GM19324 (cell line): ENCODE measurements at regions not wholly inside any gene's neighbourhood (a gene's known extent, or its start where the extent isn't known, plus 50 kb on each side); places are given as distances from the start of the nearest gene placed in this dataset.

ENCODE experiments used
- ATAC-seq: cut with Tn5 transposase; IDR thresholded peaks from one replicate; pipeline ENCODE4 v1.9.1; 2021; ENCODE audit warnings: mild to moderate bottlenecking, moderate library complexity; ENCODE audit not compliant: unreplicated experiment, low FRiP score

GRCh38 chr11:131179836-131180235, 190.6 kb upstream of the NTM start:
- no peak for ATAC-seq

GRCh38 chr11:131185915-131186314, 184.5 kb upstream of the NTM start:
- ATAC-seq = no peak

GRCh38 chr11:131186629-131187101, 183.8 kb upstream of the NTM start:
- ATAC-seq = peak; percentile 78

GRCh38 chr11:131190446-131190845, 180.0 kb upstream of the NTM start:
- no peak for ATAC-seq

- no peak for ATAC-seq
These were observed 178.8 kb upstream of the NTM start for GRCh38 chr11:131191606-131192005.

- no peak for ATAC-seq
These were observed 177.8 kb upstream of the NTM start for GRCh38 chr11:131192628-131193027.

- ATAC-seq = no peak
These were observed 177.3 kb upstream of the NTM start for GRCh38 chr11:131193031-131193501.

- no peak for ATAC-seq
These were observed 175.7 kb upstream of the NTM start for GRCh38 chr11:131194726-131195125.

GRCh38 chr11:131195661-131196517, 174.5 kb upstream of the NTM start:
- ATAC-seq = no peak

- no peak for ATAC-seq
These were observed 172.0 kb upstream of the NTM start for GRCh38 chr11:131198161-131199014.

- no peak for ATAC-seq
These were observed 171.5 kb upstream of the NTM start for GRCh38 chr11:131199015-131199280.

- no peak for ATAC-seq
These were observed 168.7 kb upstream of the NTM start for GRCh38 chr11:131201674-131202073.

GRCh38 chr11:131203040-131203439, 167.4 kb upstream of the NTM start:
- ATAC-seq = no peak

GRCh38 chr11:131204282-131204681, 166.1 kb upstream of the NTM start:
- ATAC-seq = no peak

GRCh38 chr11:131204765-131205380, 165.5 kb upstream of the NTM start:
- no peak for ATAC-seq

GRCh38 chr11:131206671-131207070, 163.7 kb upstream of the NTM start:
- no peak for ATAC-seq

- ATAC-seq = no peak
These were observed 162.5 kb upstream of the NTM start for GRCh38 chr11:131207901-131208300.

GRCh38 chr11:131217313-131218310, 152.8 kb upstream of the NTM start:
- no peak for ATAC-seq

GRCh38 chr11:131218542-131218941, 151.9 kb upstream of the NTM start:
- no peak for ATAC-seq

GRCh38 chr11:131219646-131220045, 150.8 kb upstream of the NTM start:
- no peak for ATAC-seq
